ENCODE measurements at regions not wholly inside any gene's neighbourhood (a gene's known extent, or its start where the extent isn't known, plus 50 kb on each side); places are given as distances from the start of the nearest gene placed in this dataset.

- no peaks in the 10 kb centered on the region for H3K36me3 Mint-ChIP-seq (ENCODE audit: insufficient read depth in 1 of 3, low read depth in 3 of 3)
- H3K27me3 Mint-ChIP-seq (ENCODE audit: low read depth), result peaks cover 28% of the 10 kb centered on the region
Observed at GRCh38 chr13:111552891-111553655, 232.6 kb downstream of the TEX29 start.

More at GRCh38 chr13:111552891-111553655, 232.6 kb downstream of the TEX29 start:
- TF ChIP-seq, protein P1, sequence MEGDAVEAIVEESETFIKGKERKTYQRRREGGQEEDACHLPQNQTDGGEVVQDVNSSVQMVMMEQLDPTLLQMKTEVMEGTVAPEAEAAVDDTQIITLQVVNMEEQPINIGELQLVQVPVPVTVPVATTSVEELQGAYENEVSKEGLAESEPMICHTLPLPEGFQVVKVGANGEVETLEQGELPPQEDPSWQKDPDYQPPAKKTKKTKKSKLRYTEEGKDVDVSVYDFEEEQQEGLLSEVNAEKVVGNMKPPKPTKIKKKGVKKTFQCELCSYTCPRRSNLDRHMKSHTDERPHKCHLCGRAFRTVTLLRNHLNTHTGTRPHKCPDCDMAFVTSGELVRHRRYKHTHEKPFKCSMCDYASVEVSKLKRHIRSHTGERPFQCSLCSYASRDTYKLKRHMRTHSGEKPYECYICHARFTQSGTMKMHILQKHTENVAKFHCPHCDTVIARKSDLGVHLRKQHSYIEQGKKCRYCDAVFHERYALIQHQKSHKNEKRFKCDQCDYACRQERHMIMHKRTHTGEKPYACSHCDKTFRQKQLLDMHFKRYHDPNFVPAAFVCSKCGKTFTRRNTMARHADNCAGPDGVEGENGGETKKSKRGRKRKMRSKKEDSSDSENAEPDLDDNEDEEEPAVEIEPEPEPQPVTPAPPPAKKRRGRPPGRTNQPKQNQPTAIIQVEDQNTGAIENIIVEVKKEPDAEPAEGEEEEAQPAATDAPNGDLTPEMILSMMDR (conservative IDR thresholded peaks at IDR 0.05), result no peak
- Histone ChIP-seq H3K79me1 (ENCODE audit: insufficient read depth, low read depth, low read length, poor library complexity, severe bottlenecking) (no peaks in the 10 kb centered on the region), H2BK12ac (ENCODE audit: insufficient read length, low read depth, low read length) (no peak overlapping the region), H4K20me1 (ENCODE audit: control insufficient read depth, insufficient read depth, insufficient read length) (no peaks in the 10 kb centered on the region), H2AK5ac (ENCODE audit: insufficient read length, low read length) (no peak overlapping the region), H3K23ac (ENCODE audit: insufficient read length, low read depth, low read length) (no peak overlapping the region), H4K91ac (ENCODE audit: insufficient read length, low read depth, low read length) (no peak overlapping the region), H3K9ac (ENCODE audit: extremely low read depth, insufficient read length, low read length) (no peak overlapping the region), H3K4me2 (ENCODE audit: insufficient read depth, insufficient read length, low read length) (no peak overlapping the region), H3K23me2 (ENCODE audit: insufficient read length, low read depth, low read length, poor library complexity, severe bottlenecking) (no peaks in the 10 kb centered on the region), H3K14ac (ENCODE audit: insufficient read depth, low read length) (no peak overlapping the region), H3K4me1 (ENCODE audit: insufficient read depth, low read length) (no peaks in the 10 kb centered on the region), H3K56ac (ENCODE audit: insufficient read length, low read depth, low read length) (no peak overlapping the region), H2BK120ac (ENCODE audit: low read depth, low read length, poor library complexity, severe bottlenecking) (no peak overlapping the region), H4K5ac (ENCODE audit: insufficient read length, low read depth, low read length) (no peak overlapping the region), H3K4ac (ENCODE audit: low read depth, low read length) (no peak overlapping the region), H2BK20ac (ENCODE audit: low read depth, low read length, poor library complexity, severe bottlenecking) (no peak overlapping the region), H3T11ph (ENCODE audit: low read length) (no peak overlapping the region), H4K8ac (replicated peaks; ENCODE audit: insufficient read length, low read depth, low read length) (no peak overlapping the region), H2AFZ (ENCODE audit: low read length) (no peak overlapping the region), H3K27ac (ENCODE audit: insufficient read length, low read depth, low read length) (no peak overlapping the region), H2BK15ac (ENCODE audit: low read depth, low read length) (no peak overlapping the region), H3K18ac (ENCODE audit: insufficient read length, low read depth, low read length) (no peak overlapping the region), H3K79me2 (ENCODE audit: insufficient read depth, low read length) (no peaks in the 10 kb centered on the region), H3K9me3 (ENCODE audit: control insufficient read depth, low read depth, low read length) (no peaks in the 10 kb centered on the region), H2BK5ac (ENCODE audit: insufficient read length, low read length) (no peak overlapping the region), H3K27me3 (ENCODE audit: insufficient read depth, low read length) (no peaks in the 10 kb centered on the region)
- no peaks in the 10 kb centered on the region for H3K9me3 Mint-ChIP-seq
- H3K4me1 Mint-ChIP-seq, result no peaks in the 10 kb centered on the region; a peak in 1 of 4 replicates
- H3K4me3 Mint-ChIP-seq, result no peak overlapping the region
- WGBS (ENCODE audit: extremely low coverage, insufficient read length, low lambda C conversion rate), result no CpG with 5 or more reads among the region's 10 CpGs
- DNase-seq, result no peak
- no peak overlapping the region for H3K27ac Mint-ChIP-seq
